OCI-LY7 (cell line): ENCODE measurements at regions not wholly inside any gene's neighbourhood (a gene's known extent, or its start where the extent isn't known, plus 50 kb on each side); places are given as distances from the start of the nearest gene placed in this dataset.

ENCODE experiments used
- BruUV-seq: library from RNA; stranded (reverse); fragments of 400-500 nt; replicated peaks from 2 replicates; lab custom pipeline; 2021; lab: Mats Ljungman, UMichigan
- CTCF ChIA-PET: fragments of 300-600 bp; sonication (Branson Sonifier 250); formaldehyde crosslinking; loops from one replicate; lab custom pipeline; 2022; ENCODE audit warnings: antibody characterized with exemption; ENCODE audit not compliant: unreplicated experiment; lab: Charles Lee
- POLR2A ChIA-PET: fragments of 300-600 bp; sonication (Branson Sonifier 250); formaldehyde crosslinking; loops from one replicate; lab custom pipeline; 2022; ENCODE audit warnings: antibody characterized with exemption; lab: Charles Lee
- DNase-seq: peaks from one replicate; pipeline ENCODE4 v3.0.0-alpha.2; 2015; ENCODE audit warnings: low spot score
- H2AFZ ChIP-seq: fragments of 200-600 bp; sonication (generic), shearing (Covaris generic); 2 replicates; pipeline ENCODE4 v1.6.1; 2014; ENCODE audit warnings: mild to moderate bottlenecking, antibody characterized with exemption, low read length, moderate library complexity
- H3K27ac ChIP-seq: fragments of 200-600 bp; sonication (generic); 2 replicates; pipeline ENCODE4 v1.5.1; 2014; ENCODE audit warnings: mixed run types, low read depth, mild to moderate bottlenecking, moderate library complexity, low read length, inconsistent platforms; ENCODE audit not compliant: poor library complexity, severe bottlenecking
- H3K36me3 ChIP-seq: fragments of 200-600 bp; sonication (generic); 2 replicates; pipeline ENCODE4 v1.6.1; 2014; ENCODE audit warnings: mild to moderate bottlenecking, antibody characterized with exemption, low read length, moderate library complexity, mixed read lengths; ENCODE audit not compliant: insufficient read depth
- H3K4me1 ChIP-seq: fragments of 200-600 bp; sonication (generic); 2 replicates; pipeline ENCODE4 v1.5.1; 2014; ENCODE audit warnings: mild to moderate bottlenecking, low read length; ENCODE audit not compliant: insufficient read depth, poor library complexity, severe bottlenecking
- H3K4me2 ChIP-seq: fragments of 200-600 bp; sonication (generic); 2 replicates; pipeline ENCODE4 v1.6.1; 2014; ENCODE audit warnings: mild to moderate bottlenecking, low read length
- H3K4me3 ChIP-seq: fragments of 200-600 bp; sonication (generic); 2 replicates; pipeline ENCODE4 v1.5.1; 2014; ENCODE audit warnings: mild to moderate bottlenecking, low read depth, low read length; ENCODE audit not compliant: poor library complexity, severe bottlenecking
- H3K79me2 ChIP-seq: fragments of 200-600 bp; sonication (generic); 2 replicates; pipeline ENCODE4 v1.6.1; 2016; ENCODE audit warnings: low read depth, mild to moderate bottlenecking, low read length, moderate library complexity, mixed read lengths; ENCODE audit not compliant: insufficient read depth
- H3K9me2 ChIP-seq: fragments of 200-600 bp; sonication (generic); 2 replicates; pipeline ENCODE4 v1.6.1; 2016; ENCODE audit warnings: mild to moderate bottlenecking, low read length, mixed read lengths; ENCODE audit not compliant: insufficient read depth
- H3K9me3 ChIP-seq: fragments of 200-600 bp; sonication (generic); 2 replicates; pipeline ENCODE4 v1.6.1; 2014; ENCODE audit warnings: mild to moderate bottlenecking, mixed run types, low read length, mixed read lengths
- H4K20me1 ChIP-seq: fragments of 200-600 bp; sonication (generic); 2 replicates; pipeline ENCODE4 v1.6.1; 2014; ENCODE audit warnings: mild to moderate bottlenecking, antibody characterized with exemption, low read length, moderate library complexity, mixed read lengths; ENCODE audit not compliant: insufficient read depth
- CTCF ChIP-seq: fragments of 200-600 bp; sonication (generic); conservative IDR thresholded peaks from 2 replicates; pipeline ENCODE4 v1.5.1; 2014; ENCODE audit warnings: mild to moderate bottlenecking, antibody characterized with exemption, low read length, moderate library complexity, mixed read lengths
- EZH2phosphoT487 ChIP-seq: fragments of 200-600 bp; sonication (generic); IDR thresholded peaks from 2 replicates; pipeline ENCODE4 v1.6.1; 2018; ENCODE audit warnings: low read depth, borderline replicate concordance, mild to moderate bottlenecking, mixed run types, antibody characterized with exemption, low read length, moderate library complexity, mixed read lengths
- intact Hi-C: fragments of 100-400 bp; cut with micrococcal nuclease; formaldehyde crosslinking; loops from one replicate; pipeline ENCODE4 v1.10.0; 2022; ENCODE audit not compliant: unreplicated experiment

GRCh38 chr2:64250063-64250462, 105.8 kb upstream of the PELI1 start:
- Histone ChIP-seq H3K36me3 (no peaks in the 10 kb centered on the region), H3K9me2 (no peaks in the 10 kb centered on the region), H3K4me2 (no peak overlapping the region), H2AFZ (no peak overlapping the region), H4K20me1 (no peaks in the 10 kb centered on the region), H3K9me3 (no peaks in the 10 kb centered on the region), H3K79me2 (no peaks in the 10 kb centered on the region), H3K4me3 (no peak overlapping the region), H3K4me1 (peaks cover 5% of the 10 kb centered on the region), H3K27ac (no peak overlapping the region)
- ChIA-PET POLR2A (interaction anchor here (0.5 to 1.3 kb wide), 2 partner anchors 15 to 147 kb away, joined by 3 to 4 read pairs; no protein-coding TSS in a partner anchor), CTCF (no interaction called here)
- no peak for TF ChIP-seq CTCF
- no peak for TF ChIP-seq EZH2phosphoT487
- intact Hi-C loops, result no loop called here
- DNase-seq, result no peak
- no TSS peak for BruUV-seq

- intact Hi-C loops, result no loop called here
- Histone ChIP-seq H3K4me2 (no peak overlapping the region), H4K20me1 (no peaks in the 10 kb centered on the region), H3K79me2 (no peaks in the 10 kb centered on the region), H3K9me3 (no peaks in the 10 kb centered on the region), H3K9me2 (no peaks in the 10 kb centered on the region), H3K4me3 (no peak overlapping the region), H3K27ac (no peak overlapping the region), H3K36me3 (no peaks in the 10 kb centered on the region), H2AFZ (no peak overlapping the region), H3K4me1 (peaks cover 5% of the 10 kb centered on the region)
- TF ChIP-seq CTCF, result no peak
- no peak for TF ChIP-seq EZH2phosphoT487
- BruUV-seq, result no TSS peak
- ChIA-PET CTCF (no interaction called here), POLR2A (interaction anchor here (0.5 to 1.3 kb wide), 4 partner anchors 8 to 23 kb away, joined by 3 to 4 read pairs (median 4); no protein-coding TSS in a partner anchor)
- DNase-seq, result no peak
These were observed 106.7 kb upstream of the PELI1 start for GRCh38 chr2:64250751-64251423.
